ENCODE measurements at regions not wholly inside any gene's neighbourhood (a gene's known extent, or its start where the extent isn't known, plus 50 kb on each side); places are given as distances from the start of the nearest gene placed in this dataset.

GRCh38 chr4:170234800-170235199, 145.0 kb upstream of the AADAT start (continued):
- TF ChIP-seq, protein P1, sequence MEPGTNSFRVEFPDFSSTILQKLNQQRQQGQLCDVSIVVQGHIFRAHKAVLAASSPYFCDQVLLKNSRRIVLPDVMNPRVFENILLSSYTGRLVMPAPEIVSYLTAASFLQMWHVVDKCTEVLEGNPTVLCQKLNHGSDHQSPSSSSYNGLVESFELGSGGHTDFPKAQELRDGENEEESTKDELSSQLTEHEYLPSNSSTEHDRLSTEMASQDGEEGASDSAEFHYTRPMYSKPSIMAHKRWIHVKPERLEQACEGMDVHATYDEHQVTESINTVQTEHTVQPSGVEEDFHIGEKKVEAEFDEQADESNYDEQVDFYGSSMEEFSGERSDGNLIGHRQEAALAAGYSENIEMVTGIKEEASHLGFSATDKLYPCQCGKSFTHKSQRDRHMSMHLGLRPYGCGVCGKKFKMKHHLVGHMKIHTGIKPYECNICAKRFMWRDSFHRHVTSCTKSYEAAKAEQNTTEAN (CRISPR knock-in tag; IDR thresholded peaks at IDR 0.05), result no peak
- no peak for TF ChIP-seq PREB (CRISPR knock-in tag; IDR thresholded peaks at IDR 0.05; ENCODE audit: borderline replicate concordance)
- TF ChIP-seq, protein P2, sequence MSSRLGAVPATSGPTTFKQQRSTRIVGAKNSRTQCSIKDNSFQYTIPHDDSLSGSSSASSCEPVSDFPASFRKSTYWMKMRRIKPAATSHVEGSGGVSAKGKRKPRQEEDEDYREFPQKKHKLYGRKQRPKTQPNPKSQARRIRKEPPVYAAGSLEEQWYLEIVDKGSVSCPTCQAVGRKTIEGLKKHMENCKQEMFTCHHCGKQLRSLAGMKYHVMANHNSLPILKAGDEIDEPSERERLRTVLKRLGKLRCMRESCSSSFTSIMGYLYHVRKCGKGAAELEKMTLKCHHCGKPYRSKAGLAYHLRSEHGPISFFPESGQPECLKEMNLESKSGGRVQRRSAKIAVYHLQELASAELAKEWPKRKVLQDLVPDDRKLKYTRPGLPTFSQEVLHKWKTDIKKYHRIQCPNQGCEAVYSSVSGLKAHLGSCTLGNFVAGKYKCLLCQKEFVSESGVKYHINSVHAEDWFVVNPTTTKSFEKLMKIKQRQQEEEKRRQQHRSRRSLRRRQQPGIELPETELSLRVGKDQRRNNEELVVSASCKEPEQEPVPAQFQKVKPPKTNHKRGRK (CRISPR knock-in tag; IDR thresholded peaks at IDR 0.05; ENCODE audit: borderline replicate concordance), result no peak
- TF ChIP-seq, protein P3, sequence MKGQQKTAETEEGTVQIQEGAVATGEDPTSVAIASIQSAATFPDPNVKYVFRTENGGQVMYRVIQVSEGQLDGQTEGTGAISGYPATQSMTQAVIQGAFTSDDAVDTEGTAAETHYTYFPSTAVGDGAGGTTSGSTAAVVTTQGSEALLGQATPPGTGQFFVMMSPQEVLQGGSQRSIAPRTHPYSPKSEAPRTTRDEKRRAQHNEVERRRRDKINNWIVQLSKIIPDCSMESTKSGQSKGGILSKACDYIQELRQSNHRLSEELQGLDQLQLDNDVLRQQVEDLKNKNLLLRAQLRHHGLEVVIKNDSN (CRISPR knock-in tag; IDR thresholded peaks at IDR 0.05), result no peak
- no peak for TF ChIP-seq JAZF1 (CRISPR knock-in tag; IDR thresholded peaks at IDR 0.05)
- no peak for TF ChIP-seq CTCF (IDR thresholded peaks at IDR 0.05)
- no peak for TF ChIP-seq NR3C1 (CRISPR knock-in tag; conservative IDR thresholded peaks at IDR 0.05; ENCODE audit: low read depth)

DNA sequence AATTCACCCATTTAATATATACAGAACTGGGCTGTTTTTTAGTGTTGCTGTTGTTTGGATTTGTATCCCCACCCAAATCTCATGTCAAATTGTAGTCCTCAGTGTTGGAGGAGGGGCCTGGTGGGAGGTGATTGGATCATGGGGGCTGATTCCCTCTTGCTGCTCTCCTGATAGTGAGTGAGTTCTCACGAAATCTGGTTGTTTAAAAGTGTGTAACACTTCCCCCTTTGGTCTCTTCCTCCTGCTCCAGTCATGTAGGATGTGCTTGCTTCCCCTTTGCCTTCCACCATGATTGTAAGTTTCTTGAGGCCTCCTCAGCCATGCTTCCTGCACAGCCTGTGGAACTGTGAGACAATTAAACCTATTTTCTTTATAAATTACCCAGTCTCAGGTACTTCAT, 141.6 kb upstream of the AADAT start:
- ATAC-seq, result no peak
- H3K9me3 Mint-ChIP-seq, result no peaks in the 10 kb centered on the region; the same call in 1 of the 2 replicates
- H3K27ac Mint-ChIP-seq, result no peak overlapping the region; the same call in 1 of the 2 replicates
- H3K27me3 Mint-ChIP-seq (ENCODE audit: low read depth), result no peaks in the 10 kb centered on the region
- peaks cover 12% of the 10 kb centered on the region for H3K4me1 Mint-ChIP-seq
- ChIA-PET CTCF (no interaction called here), POLR2A (no interaction called here)
- H3K36me3 Mint-ChIP-seq, result no peaks in the 10 kb centered on the region
- no peak for DNase-seq (ENCODE audit: low spot score)
- no peak overlapping the region for H3K4me3 Mint-ChIP-seq
- no peak for TF ChIP-seq ZNF263 (CRISPR knock-in tag; IDR thresholded peaks at IDR 0.05; ENCODE audit: low read depth)
- no peak for TF ChIP-seq ZNF138 (CRISPR knock-in tag; conservative IDR thresholded peaks at IDR 0.05)
- no peak for TF ChIP-seq CBFB (CRISPR knock-in tag; IDR thresholded peaks at IDR 0.05; ENCODE audit: low read depth)
- TF ChIP-seq FOXP4 (CRISPR knock-in tag; IDR thresholded peaks at IDR 0.05), result no peak
- no peak for TF ChIP-seq ZNF671 (CRISPR knock-in tag; IDR thresholded peaks at IDR 0.05)
- TF ChIP-seq, protein P4, sequence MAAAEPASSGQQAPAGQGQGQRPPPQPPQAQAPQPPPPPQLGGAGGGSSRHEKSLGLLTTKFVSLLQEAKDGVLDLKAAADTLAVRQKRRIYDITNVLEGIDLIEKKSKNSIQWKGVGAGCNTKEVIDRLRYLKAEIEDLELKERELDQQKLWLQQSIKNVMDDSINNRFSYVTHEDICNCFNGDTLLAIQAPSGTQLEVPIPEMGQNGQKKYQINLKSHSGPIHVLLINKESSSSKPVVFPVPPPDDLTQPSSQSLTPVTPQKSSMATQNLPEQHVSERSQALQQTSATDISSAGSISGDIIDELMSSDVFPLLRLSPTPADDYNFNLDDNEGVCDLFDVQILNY (CRISPR knock-in tag; IDR thresholded peaks at IDR 0.05), result no peak
- TF ChIP-seq, protein P1 (CRISPR knock-in tag; IDR thresholded peaks at IDR 0.05), result no peak
- no peak for TF ChIP-seq ATF1 (CRISPR knock-in tag; IDR thresholded peaks at IDR 0.05)
- TF ChIP-seq MAX (CRISPR knock-in tag; IDR thresholded peaks at IDR 0.05), result no peak
- no peak for TF ChIP-seq CREB1 (CRISPR knock-in tag; IDR thresholded peaks at IDR 0.05)
- no peak for TF ChIP-seq E2F4 (CRISPR knock-in tag; IDR thresholded peaks at IDR 0.05; ENCODE audit: borderline replicate concordance, low read depth)
- no peak for TF ChIP-seq ZNF423 (CRISPR knock-in tag; IDR thresholded peaks at IDR 0.05)
- TF ChIP-seq, protein P3 (CRISPR knock-in tag; IDR thresholded peaks at IDR 0.05), result no peak
